Effector CD4-positive, alpha-beta T cell (primary cell): ENCODE measurements at regions not wholly inside any gene's neighbourhood (a gene's known extent, or its start where the extent isn't known, plus 50 kb on each side); places are given as distances from the start of the nearest gene placed in this dataset.
A peak's percentile ranks its signal among the peaks of the same experiment; 100 is the strongest.
"Not testable (repeated sequence)": the region's sequence is repeated elsewhere in the genome, so short reads cannot be mapped to it uniquely, and the experiment has no call there.

Experiments used
- DNase-seq: peaks from one replicate; pipeline ENCODE4 v3.0.0-alpha.2; 2020

GRCh38 chr12:13342971-13343370 lies 146.4 kb downstream of the EMP1 start:
- no peak for DNase-seq

DNA sequence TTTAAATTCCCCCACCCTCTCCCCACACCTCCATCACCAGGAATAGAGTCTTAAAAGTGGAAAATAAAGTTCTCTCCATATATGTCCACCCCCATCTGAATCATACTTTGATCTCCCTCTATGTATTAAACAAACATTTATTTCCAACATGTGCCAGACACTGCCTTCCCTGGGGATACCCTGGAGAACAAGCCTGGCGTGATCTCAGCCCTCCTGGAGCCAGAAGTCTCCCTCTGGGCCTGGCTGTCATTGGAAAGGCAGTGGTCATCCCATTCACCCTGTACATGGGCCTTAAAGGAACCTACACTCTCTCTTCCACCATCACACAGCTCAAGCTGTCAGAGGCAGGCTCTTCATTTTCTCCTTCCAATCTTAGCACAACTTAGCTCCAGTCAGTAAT lies 143.6 kb downstream of the EMP1 start:
- no peak for DNase-seq

DNA sequence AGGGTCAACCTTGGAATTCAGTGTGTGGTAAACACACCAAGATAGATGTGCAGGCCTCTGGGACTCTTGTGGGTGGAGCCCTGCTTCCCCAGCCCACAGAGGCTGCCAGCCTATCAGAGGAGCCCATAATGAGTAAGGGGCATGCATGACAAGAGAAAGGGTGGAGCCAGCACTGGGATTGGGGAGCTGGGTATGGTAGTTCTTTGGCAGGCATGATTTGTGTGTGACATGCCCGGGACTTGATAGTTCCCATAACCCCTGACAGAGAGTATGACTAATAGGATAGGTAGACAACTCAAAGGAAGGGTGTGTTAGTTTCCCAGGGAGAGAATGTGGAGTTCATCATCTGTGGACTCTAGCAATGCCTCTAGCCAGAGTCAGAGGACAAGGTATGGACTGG lies 143.0 kb downstream of the EMP1 start:
- no peak for DNase-seq

DNA sequence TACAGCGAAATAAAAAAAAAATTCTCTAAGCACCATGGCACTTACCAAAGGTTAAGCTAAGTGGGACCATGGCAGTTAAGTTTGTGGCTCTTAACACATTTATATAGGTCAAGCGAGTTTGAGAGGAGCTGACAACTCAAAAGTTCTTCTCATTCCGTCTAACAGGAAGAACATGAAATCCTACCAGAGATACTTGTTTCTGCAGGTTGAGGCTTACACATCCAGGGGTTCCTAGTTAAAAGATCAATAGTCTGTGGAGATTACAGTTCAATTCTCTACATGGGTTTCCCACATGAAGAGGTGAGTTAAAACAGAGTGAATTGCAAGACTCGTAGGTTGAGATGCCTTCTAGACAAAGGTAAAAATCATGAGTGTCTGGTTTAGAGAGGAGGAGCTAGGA lies 142.6 kb downstream of the EMP1 start:
- DNase-seq, result no peak

GRCh38 chr12:13337791-13338190 lies 141.3 kb downstream of the EMP1 start:
- DNase-seq, result no peak

DNA sequence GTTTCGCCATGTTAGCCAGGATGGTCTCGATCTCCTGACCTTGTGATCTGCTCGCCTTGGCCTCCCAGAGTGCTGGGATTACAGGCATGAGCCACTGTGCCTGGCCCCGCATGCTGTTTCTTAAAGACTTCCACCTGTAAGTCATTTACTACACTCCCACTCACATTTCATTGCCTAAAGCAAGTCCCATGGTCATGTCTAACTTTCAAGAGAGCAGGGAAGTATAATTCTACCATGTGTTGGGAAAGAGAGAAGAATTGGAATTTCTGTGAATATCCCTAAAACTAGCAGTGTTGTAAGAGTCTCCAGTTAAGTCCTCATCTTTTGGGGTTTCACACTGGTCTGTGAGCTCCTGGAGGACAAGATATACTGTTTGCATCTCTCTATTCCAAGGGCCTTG lies 139.7 kb downstream of the EMP1 start:
- DNase-seq, result no peak

DNA sequence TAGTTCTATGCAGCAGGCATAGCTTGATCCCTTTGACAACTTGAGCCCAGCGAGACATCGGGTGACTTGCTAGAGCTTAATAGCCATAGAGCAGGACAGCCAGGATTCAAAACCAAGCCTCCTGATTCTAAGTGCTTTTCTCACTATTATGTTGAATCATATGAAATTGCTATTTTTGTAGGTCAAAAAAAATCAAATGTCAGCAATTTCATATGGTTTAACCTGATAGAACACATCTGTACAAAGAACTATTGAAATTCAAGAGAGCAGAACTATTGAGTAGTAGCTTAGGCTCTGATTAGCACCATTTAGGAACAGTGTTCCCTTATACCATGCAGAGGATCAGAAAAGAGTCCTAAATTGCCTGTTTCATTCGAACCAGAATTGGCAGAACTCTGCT lies 132.0 kb downstream of the EMP1 start:
- DNase-seq, result no peak

DNA sequence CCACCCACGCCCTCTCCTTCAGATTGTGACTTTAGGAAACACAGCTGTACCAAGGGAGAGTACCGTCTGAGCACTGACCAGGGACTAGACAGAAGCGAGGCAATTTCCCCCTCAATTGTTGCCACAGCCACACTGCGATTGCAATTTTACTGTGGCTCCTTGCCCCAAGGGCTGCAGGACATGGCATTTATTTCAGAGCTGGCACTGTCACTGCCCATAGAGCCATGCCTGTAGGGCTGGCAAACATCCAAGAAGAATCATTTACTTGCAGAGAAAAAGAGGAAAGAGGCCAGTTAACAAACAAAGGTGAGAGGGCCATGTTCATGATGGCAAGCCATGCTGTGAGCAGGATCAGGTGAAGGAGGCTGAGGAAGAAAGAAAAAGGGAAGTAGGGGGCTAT lies 129.6 kb downstream of the EMP1 start:
- no peak for DNase-seq

GRCh38 chr12:13325037-13325436 lies 128.5 kb downstream of the EMP1 start:
- DNase-seq, result not testable (repeated sequence)

DNA sequence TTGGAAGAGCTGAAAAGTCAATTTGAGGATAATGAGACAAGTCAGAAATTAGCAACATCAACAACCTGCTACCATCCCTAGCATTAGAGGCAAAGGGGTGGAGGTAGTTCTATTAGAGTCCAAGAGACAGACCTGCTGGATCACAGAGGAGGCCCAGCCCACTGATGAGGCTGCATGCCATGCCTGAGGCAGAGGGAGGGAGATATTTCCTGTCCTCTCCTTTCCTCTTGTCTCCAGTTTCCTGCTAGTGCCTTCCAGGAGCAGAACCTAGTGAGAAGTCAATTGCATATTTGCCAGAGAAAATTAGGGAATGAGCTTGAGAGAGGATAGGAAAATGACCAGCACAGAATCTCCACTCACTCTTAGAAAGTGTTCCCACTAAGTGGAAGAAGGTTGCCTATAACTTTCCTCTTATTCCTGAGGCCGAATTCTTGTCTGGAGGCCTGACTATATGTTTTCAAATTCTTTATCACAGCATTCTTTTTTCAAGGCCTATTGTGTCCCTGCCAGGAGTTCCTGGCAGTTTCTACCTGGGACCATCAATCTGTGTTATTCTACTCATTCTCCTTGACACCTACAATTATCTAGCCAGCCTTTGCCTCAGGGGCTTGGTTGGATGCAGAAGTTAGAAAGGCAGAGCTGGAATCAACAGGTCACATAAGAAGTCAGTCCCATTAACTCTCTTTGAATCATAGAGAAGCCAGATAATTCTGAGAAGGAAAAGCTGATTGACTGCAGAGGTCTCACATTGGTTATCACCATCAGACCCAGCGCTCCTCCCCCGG lies 121.9 kb downstream of the EMP1 start:
- no peak for DNase-seq

DNA sequence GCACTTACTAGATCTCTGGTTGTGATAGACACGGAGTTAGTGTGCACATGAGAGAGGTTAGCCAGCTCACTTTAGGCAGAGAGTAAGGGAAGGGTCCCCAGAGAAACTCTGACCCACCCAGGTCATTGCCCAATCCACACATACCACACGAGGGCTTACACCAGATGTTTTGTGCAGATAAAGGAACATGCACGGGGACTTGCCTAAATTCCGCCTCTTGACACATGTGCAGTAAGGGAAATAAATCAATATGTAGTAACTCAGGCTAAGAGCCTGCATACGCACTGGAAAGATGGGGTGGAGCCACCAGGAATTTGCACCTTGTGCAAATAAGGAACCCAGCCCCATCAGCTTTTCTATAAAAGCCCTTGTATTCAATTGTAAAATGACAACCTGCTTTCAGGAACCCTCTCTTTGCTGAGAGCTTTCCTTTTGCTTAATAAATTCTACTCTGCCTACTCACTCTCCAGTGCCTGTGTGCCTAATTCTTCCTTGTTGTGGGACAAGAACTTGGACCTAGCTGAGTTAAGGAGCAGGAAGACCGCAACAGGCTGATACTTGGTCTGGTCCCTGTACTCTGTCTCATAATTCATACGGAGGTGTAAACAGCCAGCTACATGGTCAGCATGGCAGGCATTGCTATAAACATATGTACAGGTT lies 120.2 kb downstream of the EMP1 start:
- no peak for DNase-seq

DNA sequence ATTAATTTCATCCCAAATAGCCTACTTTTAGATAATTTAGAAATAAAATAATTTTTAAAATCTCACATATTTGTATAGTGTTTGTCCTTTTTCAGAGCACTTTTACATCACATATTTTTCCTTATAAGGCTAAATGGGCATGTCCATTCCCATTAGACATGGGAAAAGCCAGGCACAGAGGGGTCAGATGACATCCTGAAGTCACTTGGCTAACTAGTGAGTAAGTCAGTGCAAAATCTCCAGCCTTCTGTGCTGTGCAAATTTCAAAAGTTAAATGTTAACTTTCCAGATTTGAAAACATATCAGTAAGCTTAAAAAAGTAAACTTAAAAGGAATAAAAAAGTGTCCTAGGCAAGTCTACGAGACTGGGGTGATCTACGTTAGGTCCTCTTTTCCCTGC lies 117.4 kb downstream of the EMP1 start:
- no peak for DNase-seq

- DNase-seq, result no peak
Observed at GRCh38 chr12:13311551-13311950, 115.0 kb downstream of the EMP1 start.

GRCh38 chr12:13307143-13307816 lies 110.8 kb downstream of the EMP1 start:
- no peak for DNase-seq

DNA sequence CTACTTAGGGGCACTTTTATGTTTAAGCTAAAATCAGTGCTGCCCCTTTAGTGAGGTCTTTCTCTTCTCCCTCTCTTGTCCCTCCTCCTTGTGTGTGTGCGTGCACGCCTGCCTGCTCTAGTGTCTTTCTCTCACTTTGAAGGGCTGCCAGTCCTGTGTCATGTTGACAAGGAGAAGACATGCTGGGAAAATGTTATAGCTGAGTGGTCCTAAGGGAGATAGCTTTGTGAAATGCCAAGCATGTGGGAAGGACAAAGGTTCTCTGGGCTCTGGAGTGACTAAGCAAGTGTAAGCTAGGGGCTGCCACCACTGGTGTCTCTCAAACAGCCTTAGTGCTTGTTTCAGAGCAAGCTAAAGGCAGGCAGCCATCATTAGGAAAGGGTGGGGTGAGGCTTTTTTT lies 108.4 kb downstream of the EMP1 start:
- DNase-seq, result no peak

DNA sequence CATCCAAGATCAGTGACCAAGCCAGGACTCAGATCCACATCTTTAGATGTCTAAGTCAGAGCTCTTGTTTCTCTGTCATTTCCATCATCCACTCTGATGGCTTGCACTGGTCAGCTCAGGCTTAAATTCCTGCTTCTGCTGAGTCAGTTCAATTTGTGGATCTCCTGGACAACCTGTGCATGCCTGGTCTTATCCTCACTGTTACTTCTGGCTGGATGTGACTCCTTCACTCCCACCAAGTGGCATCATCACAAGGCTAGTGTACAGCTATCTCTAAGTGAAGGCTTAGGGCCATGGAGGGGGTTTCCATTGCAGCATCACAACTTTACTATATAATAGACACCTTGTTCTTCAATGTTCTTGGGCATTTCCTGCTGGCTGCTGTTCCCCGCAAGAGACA lies 102.9 kb downstream of the EMP1 start:
- no peak for DNase-seq

GRCh38 chr12:13293096-13293495 lies 96.6 kb downstream of the EMP1 start:
- DNase-seq, result no peak

DNA sequence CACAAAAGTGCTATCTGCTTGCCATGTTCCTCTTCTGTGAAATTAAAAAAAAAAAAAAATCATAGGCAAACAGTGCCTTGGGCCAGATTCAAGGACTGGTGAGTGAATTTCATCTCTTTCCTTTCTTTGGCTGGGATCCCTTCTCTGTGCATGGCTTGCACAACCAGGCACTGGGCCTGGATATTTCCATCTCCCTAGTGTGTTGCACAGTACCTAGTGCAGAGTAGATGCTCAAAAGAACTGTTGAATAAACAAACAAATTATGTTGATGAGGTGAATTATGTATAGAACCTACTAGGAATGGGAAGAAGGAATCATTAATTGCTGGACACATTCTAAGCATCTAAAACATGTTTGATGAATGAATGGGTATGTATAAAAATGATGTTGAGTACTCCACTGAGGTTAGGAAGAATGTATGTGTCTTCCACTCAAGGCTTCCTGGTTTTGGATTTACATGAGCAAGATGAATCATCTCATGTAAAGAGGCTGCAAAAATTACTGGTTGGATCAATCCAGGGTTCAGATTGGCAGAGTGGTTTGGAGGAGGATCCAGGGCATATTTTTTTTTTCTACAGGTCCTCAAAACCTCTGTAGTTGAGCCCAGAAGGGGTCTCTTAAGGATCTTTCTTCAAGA lies 93.2 kb downstream of the EMP1 start:
- no peak for DNase-seq

DNA sequence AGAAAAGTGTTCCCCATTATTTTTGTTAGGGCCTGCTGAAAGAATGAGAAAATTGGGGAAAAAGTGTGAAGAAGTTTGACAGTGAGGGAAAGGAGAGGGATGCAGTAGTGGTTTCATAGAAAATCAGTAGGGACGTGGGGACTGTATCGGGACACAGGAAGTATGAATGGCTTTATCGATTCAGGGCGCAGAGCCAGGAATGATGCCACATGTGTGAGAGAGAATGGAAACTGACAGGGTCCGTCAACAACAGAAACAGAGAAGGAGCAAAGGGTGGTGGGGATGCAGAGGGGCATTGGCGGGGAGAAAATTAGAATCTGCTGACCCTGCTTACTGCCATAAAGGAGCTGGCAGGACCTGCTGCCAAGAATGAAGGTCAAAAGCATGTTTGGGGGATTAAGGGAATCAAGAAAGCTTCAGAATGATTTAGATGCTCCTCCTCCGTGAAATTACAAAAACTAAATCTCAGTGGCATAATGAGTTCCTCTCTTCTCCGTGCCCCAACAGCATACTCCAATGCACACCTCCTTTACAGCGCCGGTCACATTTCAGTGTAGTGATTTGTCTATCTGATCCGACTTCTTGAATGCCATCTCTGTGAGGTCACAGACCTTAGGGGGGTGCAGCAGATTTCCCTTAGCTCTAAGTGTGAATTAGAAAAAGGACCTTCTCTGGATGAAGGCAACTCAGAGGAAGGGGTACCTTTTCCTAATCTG lies 92.6 kb downstream of the EMP1 start:
- DNase-seq, result no peak

GRCh38 chr12:13288501-13288900 lies 92.0 kb downstream of the EMP1 start:
- DNase-seq, result no peak

DNA sequence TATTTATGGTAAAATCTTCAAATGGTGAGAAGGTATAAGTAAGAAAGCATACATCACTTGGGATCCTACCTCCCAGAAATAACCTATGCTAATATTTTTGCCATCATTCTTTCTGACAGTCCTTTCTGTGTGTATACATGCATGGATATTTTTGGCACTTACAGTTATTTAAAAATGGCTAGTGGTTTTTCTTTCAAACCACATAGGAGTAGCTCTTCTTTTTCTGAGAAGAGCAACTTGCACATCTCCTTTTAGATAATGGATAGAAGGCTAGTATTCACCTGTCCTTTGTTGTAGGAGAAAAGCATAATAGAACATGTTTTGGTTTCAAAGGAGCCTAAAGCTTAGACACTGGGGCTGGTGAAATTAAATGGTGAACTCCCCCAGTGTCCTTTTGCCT lies 87.3 kb downstream of the EMP1 start:
- DNase-seq, result no peak

DNA sequence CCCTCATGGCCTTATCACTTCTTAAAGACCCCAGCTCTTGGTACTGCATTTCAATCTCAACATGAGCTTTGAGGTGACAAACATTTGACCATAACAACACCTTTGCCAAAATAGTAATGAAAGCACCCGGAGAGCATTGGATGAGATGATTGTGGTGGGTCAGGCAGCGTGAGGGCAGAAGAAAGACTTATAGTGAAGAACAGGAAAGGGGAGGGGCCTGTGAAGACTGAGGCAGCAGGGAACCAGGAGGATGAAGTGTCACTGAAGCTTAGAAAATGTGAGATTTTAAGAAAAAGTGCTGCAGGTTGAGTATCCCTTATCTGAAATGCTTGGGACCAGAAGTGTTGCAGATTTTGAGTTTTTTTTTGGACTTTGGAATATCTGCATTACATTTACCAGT lies 86.3 kb downstream of the EMP1 start:
- DNase-seq, result no peak

DNA sequence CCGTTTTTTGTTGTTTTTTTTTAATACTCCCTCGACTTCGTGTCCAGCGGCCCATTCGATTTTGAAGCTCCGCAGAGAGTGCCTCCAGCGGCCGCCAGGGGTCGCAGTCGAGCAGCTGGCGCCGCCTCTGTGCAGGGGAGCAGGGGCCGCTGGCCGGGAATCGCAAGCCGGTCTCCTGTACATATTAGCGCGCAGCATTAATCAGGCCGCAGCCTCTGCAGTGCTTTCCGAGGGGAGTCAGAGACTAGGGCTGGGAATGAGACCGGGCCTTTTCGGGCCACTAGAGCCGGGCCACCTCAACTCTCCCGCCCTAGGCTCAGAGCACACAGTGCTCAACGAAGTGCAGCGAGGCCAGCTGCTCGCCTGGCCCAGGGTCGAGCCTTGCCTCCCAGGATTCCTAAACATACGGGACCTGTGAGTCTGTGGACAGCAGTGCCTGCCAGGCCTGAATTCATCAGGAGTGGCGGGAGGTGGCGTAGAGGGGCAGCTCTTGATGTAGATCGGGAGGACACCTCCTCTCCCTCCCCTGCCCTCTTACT lies 81.8 kb downstream of the EMP1 start:
- DNase-seq, result peak; percentile 42
